ENCODE measurements at regions not wholly inside any gene's neighbourhood (a gene's known extent, or its start where the extent isn't known, plus 50 kb on each side); places are given as distances from the start of the nearest gene placed in this dataset.

GRCh38 chr13:23488442-23488841 lies 54.9 kb upstream of the SACS start:
- ATAC-seq, result peak; percentile 44 to 80
- no peak for DNase-seq
- intact Hi-C loops (cut with DNase I), result no loop called here

GRCh38 chr13:23496255-23496654 lies 62.8 kb upstream of the SACS start:
- intact Hi-C loops (cut with DNase I), result no loop called here
- ATAC-seq (no peak), DNase-seq (no peak)

DNA sequence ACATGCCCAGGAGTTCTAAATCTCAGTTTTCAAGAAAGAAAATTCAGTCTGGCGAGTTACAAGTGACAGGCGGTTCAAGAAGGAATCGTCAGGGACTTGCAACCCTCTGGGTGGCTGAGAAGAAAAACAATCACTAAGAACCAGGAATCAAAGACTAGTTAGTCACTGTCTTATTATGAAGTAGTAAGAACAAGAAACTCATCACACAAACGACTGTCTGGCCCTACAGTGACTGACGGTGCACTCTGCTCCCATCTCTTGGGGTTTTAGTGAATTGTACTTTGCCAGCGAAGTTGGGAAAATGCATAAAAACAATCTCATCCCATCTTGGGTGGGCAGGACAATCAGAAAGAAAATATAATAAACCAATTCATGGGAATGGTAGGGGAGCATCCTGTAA lies 63.7 kb upstream of the SACS start:
- DNase-seq, result no peak
- ATAC-seq, result no peak
- intact Hi-C loops (cut with DNase I), result no loop called here

GRCh38 chr13:23500849-23501248 lies 67.3 kb upstream of the SACS start:
- ATAC-seq (peak in 1 of 2 donors; percentile 34), DNase-seq (no peak)
- intact Hi-C loops (cut with DNase I), result no loop called here

DNA sequence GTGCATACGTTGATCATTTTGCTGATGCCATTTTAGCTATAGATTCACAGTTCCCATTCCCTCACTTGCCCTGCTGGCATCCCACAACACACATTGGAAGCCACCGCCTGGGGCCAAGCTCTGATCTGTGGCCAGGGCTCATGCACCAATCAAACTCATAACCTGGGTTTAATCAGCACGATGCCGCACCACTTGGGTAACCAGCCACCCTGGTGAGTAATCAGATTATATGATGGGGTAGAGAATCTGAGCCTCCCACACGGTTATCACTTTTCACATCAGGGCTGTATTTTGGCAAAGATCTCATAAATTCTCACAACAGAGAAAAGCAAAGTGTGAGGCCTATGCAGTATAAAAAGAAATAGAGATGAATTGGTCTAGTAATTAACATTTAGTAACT lies 66.0 kb upstream of the TNFRSF19 start:
- ATAC-seq (no peak), DNase-seq (no peak)
- intact Hi-C loops (cut with DNase I), result no loop called here

GRCh38 chr13:23505007-23505406 lies 65.2 kb upstream of the TNFRSF19 start:
- intact Hi-C loops (cut with DNase I), result no loop called here
- peak in 1 of 2 donors; percentile 57 for ATAC-seq
- DNase-seq, result no peak

DNA sequence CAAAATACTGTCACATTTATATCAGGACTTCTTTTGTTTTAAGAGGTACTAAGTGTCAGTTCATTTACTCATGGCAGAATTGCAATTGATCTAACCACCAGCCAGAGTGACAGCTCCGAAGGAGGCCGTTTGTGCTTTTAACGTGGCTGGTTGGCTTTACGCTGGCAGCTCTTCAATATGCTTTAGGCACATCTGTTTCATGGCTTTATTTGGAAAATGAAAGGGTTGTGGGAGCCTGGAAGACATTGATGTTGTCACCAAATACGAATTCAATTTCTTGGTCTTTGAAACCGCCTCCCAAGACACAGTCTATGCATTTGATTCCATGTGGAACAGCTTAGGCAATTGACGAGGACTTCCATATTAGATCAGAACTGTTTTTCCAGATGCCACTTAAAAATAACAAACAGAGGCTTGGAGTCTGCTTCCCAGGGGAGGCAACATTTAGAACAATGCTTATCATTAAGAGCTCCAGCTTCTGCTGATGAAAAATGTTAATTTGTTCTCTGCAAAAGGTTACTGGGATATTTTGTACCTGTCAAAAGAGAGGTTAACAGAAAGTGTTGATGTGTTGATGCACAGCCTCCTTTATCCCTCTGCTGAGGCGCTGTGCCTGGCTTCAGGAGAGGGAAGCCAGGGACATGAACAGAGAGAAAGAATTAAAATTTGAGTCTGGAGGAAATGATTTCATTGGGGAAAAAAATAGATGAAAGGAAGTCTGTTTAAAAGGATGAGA lies 64.0 kb upstream of the TNFRSF19 start:
- intact Hi-C loops (cut with DNase I), result loop anchor here in 1 of 2 donors (2.0 kb wide), 1 partner anchor 63 kb away; no protein-coding TSS in a partner anchor

GRCh38 chr13:23506807-23507291 lies 63.4 kb upstream of the TNFRSF19 start:
- ATAC-seq (peak; percentile 28 to 72), DNase-seq (no peak)
- intact Hi-C loops (cut with DNase I), result loop anchor here in 1 of 2 donors (2.0 kb wide), 1 partner anchor 62 kb away; no protein-coding TSS in a partner anchor

More for the DNA sequence above, 64.0 kb upstream of the TNFRSF19 start:
- ATAC-seq, result peak; percentile 37 to 51
- no peak for DNase-seq

GRCh38 chr13:23509781-23510543 lies 60.2 kb upstream of the TNFRSF19 start:
- ATAC-seq, result peak in 1 of 2 donors; percentile 34
- intact Hi-C loops (cut with DNase I), result loop anchor here in 1 of 2 donors (10.0 kb wide), 1 partner anchor 65 kb away; the partner anchor contains the start of gene TNFRSF19
- no peak for DNase-seq

GRCh38 chr13:23510544-23510916 lies 59.7 kb upstream of the TNFRSF19 start:
- ATAC-seq (peak in 1 of 2 donors; percentile 10), DNase-seq (no peak)
- intact Hi-C loops (cut with DNase I), result loop anchor here in 1 of 2 donors (10.0 kb wide), 1 partner anchor 64 kb away; the partner anchor contains the start of gene TNFRSF19

- DNase-seq (no peak), ATAC-seq (peak; percentile 11 to 36)
- intact Hi-C loops (cut with DNase I), result loop anchor here in 1 of 2 donors (10.0 kb wide), 1 partner anchor 64 kb away; the partner anchor contains the start of gene TNFRSF19
Observed at GRCh38 chr13:23510979-23511735, 59.1 kb upstream of the TNFRSF19 start.

DNA sequence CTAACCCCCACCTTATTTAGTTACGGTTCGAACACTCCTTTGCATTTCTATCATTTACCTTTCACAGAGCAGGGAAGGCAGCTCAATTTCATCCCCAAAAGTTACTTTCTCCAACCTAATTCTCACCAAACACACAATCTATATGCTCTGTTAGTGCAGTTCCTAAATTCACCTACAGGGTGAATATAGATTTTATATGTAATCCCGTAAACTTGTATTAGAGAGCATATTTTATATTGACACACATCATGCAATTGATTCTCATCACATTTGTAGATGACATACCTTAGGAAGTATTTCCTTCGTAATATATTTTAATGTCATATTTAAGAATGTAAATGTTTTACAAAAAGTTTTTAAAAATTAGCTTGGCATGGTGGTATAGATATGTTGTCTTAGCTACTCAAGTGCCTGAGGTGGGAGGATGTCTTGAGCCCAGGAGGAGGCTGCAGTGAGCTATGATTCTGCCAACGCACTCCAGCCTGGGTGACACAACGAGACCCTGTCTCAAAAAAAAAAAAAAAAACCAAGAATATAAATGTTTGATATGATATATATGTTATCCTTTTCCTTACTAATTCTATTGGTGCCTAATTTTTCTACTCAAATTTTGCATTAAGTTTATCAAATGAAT lies 57.3 kb upstream of the TNFRSF19 start:
- ATAC-seq (no peak), DNase-seq (no peak)
- intact Hi-C loops (cut with DNase I), result loop anchor here in 1 of 2 donors (10.0 kb wide), 1 partner anchor 62 kb away; the partner anchor contains the start of gene TNFRSF19

GRCh38 chr13:23513455-23513854 lies 56.8 kb upstream of the TNFRSF19 start:
- ATAC-seq, result peak in 1 of 2 donors; percentile 53
- DNase-seq, result no peak
- intact Hi-C loops (cut with DNase I), result loop anchor here in 1 of 2 donors (10.0 kb wide), 1 partner anchor 61 kb away; the partner anchor contains the start of gene TNFRSF19

DNA sequence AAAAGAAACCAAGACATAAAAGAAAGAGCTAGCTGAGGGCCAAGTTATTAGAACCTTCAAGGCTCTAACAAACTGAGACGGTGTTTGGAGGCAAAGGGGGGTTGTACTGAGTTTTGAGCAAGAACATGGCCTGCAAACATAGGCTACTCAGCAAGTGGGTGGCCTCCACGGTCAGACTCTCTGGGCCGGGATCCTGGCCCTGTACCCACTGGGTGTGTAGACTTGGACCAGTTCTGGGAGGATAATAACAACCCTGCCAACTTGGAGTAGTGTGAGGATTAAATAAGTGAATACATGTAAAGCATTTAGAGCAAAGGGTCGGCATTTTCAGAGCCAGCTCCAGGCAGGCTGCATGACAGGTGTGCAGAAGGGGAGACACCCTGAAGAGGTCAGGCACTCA lies 56.1 kb upstream of the TNFRSF19 start:
- intact Hi-C loops (cut with DNase I), result loop anchor here in 1 of 2 donors (10.0 kb wide), 1 partner anchor 61 kb away; the partner anchor contains the start of gene TNFRSF19
- DNase-seq (no peak), ATAC-seq (peak in 1 of 2 donors; percentile 16)

DNA sequence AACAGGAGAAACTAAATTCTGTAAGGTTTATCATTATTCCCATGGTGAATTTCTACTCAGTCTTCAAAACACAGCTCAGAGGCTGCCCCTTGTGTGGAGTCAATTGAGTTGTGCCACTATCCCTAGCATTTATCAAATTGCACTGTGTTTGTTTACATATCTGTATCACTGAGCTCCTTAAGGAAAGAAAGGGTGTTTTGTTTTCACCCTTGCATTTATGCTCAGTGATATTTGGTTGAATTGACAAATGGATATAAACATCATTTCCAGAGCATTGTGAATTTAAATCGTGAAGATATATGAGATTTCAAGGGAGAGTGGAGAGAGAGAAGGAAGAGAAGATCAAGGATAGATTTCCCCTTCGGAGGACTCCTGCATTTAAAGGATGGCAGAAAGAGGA lies 55.1 kb upstream of the TNFRSF19 start:
- ATAC-seq (no peak), DNase-seq (no peak)
- intact Hi-C loops (cut with DNase I), result loop anchor here in 1 of 2 donors (10.0 kb wide), 1 partner anchor 60 kb away; the partner anchor contains the start of gene TNFRSF19

GRCh38 chr13:23516190-23516589 lies 54.0 kb upstream of the TNFRSF19 start:
- intact Hi-C loops (cut with DNase I), result loop anchor here in 1 of 2 donors (10.0 kb wide), 1 partner anchor 59 kb away; the partner anchor contains the start of gene TNFRSF19
- ATAC-seq (no peak), DNase-seq (no peak)

GRCh38 chr13:23516702-23517101 lies 53.5 kb upstream of the TNFRSF19 start:
- no peak for ATAC-seq
- no peak for DNase-seq
- intact Hi-C loops (cut with DNase I), result loop anchor here in 1 of 2 donors (10.0 kb wide), 1 partner anchor 58 kb away; the partner anchor contains the start of gene TNFRSF19

- intact Hi-C loops (cut with DNase I), result loop anchor here in 1 of 2 donors (10.0 kb wide), 1 partner anchor 57 kb away; the partner anchor contains the start of gene TNFRSF19
- DNase-seq (no peak), ATAC-seq (no peak)
Observed at GRCh38 chr13:23518231-23518630, 52.0 kb upstream of the TNFRSF19 start.

Measured in left cardiac atrium (tissue), 4 donors.